GM12874 (cell line): ENCODE measurements at regions not wholly inside any gene's neighbourhood (a gene's known extent, or its start where the extent isn't known, plus 50 kb on each side); places are given as distances from the start of the nearest gene placed in this dataset.

Experiments used
- TF ChIP-seq, protein P1 (sequence below): IDR thresholded peaks from 2 replicates; pipeline ENCODE4 v1.5.1; 2011; ENCODE audit warnings: low read depth, mild to moderate bottlenecking, control low read depth, low read length, moderate library complexity; ENCODE audit not compliant: insufficient read depth

DNA sequence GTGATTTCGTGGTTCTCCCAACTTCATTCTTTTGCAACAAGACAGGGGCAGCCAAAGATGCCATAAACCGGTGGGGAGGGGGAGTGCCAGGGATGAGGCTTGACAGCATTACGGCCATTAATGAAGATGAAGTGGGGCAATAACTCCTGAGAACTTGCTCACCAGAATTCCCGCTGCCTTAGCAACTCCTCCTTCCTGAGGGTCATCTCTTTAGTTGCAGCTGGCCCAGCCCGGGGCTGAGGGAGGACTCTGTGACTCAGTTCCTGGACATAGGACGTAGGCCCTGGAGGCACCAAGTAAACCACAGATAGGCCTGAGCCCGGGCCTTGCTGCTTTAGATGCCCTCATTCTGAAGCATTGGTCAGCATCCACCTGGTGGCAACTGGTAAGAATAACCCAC is 330.2 kb downstream of the RRAGC start:
- TF ChIP-seq, protein P1, sequence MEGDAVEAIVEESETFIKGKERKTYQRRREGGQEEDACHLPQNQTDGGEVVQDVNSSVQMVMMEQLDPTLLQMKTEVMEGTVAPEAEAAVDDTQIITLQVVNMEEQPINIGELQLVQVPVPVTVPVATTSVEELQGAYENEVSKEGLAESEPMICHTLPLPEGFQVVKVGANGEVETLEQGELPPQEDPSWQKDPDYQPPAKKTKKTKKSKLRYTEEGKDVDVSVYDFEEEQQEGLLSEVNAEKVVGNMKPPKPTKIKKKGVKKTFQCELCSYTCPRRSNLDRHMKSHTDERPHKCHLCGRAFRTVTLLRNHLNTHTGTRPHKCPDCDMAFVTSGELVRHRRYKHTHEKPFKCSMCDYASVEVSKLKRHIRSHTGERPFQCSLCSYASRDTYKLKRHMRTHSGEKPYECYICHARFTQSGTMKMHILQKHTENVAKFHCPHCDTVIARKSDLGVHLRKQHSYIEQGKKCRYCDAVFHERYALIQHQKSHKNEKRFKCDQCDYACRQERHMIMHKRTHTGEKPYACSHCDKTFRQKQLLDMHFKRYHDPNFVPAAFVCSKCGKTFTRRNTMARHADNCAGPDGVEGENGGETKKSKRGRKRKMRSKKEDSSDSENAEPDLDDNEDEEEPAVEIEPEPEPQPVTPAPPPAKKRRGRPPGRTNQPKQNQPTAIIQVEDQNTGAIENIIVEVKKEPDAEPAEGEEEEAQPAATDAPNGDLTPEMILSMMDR = no peak

DNA sequence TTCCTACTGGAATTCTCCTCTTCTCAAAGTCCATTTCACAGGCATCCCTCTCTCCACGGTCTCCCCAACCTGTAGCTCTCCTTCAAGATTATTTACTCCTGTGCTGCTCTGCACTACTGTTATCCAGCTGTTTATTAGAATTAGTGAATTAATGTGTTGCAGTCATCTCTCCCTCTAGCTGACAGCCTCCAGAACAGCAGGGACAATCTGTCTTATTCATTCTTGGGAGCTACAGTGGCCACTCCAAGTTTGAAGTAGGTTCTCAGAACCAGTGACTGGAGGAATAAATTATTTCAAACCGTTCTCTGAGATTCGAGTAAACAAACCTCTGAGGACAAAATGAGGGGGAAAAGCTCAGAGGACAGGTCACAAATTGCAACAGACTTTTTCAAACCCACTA is 330.9 kb downstream of the RRAGC start:
- TF ChIP-seq, protein P1 = no peak

DNA sequence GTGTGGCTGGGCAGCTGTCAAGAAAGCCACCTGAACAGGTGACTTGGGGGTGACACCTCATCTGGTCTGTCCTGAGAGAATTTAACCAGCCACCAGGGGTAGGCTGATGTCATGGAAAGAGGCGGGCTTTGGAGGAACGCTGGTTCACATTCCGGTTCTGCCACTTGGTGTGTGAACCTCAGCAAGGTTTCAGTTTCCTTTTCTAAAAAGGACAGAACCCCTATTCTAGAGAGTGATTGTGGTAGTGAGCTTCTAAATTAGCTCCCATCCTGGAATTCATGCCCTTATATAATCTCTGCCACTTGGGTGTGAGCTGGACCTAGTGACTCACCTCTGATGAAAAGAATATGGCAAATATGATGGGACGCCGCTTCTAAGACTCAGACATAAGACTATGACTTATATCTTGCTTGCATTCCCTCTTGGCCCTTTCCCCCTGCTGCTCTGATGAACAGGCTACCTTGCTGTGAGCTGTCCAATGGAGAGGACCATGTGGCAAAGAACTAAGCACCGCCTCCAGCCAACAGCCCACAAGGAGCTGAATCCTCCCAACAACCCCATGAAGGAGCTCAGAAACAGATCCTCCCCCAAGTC is 332.1 kb downstream of the RRAGC start:
- TF ChIP-seq, protein P1 = no peak

DNA sequence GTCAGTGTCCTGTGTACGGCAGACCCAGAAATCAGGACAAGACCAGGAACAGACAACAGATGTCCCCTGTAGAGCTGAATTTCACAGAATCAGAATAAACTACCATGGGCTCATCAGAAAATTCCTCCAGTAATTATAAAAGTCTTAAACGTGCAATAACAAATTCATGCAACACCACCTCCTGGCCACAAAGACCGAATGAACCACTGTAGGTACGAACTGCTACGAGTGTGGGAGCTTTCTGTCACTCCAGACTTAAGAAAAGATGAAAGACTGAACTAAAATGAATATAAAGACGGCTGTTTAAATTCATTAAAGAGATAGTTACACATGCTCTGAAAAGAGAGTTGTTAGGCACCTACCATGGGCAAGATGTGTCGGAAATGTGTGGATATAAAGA is 333.5 kb downstream of the RRAGC start:
- TF ChIP-seq, protein P1 = no peak

DNA sequence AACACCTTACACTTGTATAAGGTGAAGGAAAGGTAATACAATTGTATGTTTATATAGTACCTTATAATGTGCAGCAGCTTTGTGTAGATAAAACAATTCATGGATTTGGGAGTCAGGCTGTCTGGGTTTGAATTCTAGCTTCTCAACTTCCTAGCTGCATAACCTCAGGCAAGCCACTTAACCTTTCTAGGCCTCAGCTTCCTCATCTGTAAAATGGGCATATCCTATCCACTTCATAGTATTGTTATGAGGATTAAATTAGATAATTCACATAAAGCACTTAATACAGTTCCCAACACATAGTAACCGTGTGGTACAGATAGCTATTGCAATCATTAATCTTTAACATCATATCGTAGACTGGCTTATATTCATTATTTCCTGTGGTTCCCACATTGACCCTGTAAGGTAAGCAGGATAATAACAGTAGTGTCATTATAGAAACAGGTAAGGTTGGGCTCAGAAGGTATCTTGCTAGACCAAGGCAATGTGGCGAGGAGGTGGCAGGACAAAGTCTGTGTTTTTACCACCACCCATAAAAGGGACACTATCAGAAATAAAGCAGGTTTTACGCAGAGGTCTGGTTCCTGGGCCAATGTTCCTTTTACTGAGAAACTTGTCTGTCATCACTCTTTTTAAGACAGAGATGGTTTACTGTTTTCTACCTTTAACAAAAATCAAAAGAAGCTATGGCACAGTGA is 334.1 kb downstream of the RRAGC start:
- TF ChIP-seq, protein P1 = no peak

DNA sequence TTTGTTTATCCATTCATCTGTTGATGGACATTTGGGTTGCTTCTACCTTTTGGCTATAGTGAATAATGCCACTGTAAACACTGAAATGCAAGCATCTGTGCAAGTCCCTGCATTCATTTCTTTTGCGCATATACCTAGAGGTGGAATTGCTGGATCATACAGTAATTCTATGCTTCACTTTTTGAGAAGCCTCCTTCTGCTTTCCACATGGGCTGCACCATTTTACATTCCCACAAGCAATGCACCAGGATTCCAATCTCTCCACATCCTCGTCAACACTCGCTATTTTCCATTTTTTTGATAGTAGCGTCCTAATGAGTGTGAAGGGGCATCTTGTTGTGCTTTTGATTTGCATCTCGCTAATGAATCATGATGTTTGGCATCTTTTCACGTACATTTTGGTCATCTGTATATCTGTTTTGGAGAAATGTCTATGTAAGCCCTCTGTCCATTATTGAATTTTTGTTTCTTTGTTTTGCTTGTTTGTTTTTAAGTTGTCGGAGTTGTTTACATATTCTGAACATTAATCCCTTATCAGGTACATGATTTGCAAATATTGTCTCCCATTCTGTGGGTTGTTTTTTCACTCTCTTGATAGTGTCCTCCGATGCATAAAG is 335.4 kb downstream of the RRAGC start:
- TF ChIP-seq, protein P1 = no peak

DNA sequence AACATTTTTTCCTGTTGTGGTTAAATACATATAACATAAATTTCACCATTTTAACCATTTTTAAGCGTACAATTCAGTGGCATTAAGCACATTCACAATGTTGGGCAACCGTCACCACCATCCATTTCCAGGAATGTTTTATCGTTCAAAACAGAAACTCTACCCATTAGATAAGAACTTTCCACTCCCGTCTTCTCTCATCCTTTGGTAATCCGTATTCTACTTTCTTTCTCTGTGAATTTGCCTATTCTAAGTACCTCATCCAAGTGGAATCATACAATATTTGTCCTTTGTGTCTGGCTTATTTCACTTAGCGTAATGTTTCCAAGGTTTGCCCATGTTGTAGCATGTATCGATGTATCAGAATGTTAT is 336.0 kb downstream of the RRAGC start:
- TF ChIP-seq, protein P1 = no peak
